Adrenal gland (tissue), 9 donors: ENCODE measurements at regions not wholly inside any gene's neighbourhood (a gene's known extent, or its start where the extent isn't known, plus 50 kb on each side); places are given as distances from the start of the nearest gene placed in this dataset.

ENCODE experiments used
- DNase-seq, 7 donors: peaks; one replicate each; pipeline ENCODE4 v3.0.0-alpha.2; 2019 to 2020
- H3K27ac ChIP-seq, 5 donors: fragments of 200-600 bp; sonication (generic) in 4 of 5; 1 replicate in 3 of 5; 2 replicates in 2 of 5; pipeline versions ENCODE4 v1.5.1 to v1.8.0; 2016 to 2020; ENCODE audit warnings: mild to moderate bottlenecking in 1 of 5
- H3K27me3 ChIP-seq: fragments of 200-600 bp; 2 replicates; pipeline ENCODE4 v1.8.0; 2021
- H3K36me3 ChIP-seq, 2 donors: fragments of 200-600 bp; replicated peaks in 1 of 2; 1 replicate in 1 of 2; 2 replicates in 1 of 2; pipeline versions ENCODE4 v1.5.1 to v1.8.0; 2018 to 2022
- H3K4me1 ChIP-seq, 2 donors: fragments of 200-600 bp; replicated peaks in 1 of 2; 1 replicate in 1 of 2; 2 replicates in 1 of 2; pipeline versions ENCODE4 v1.5.1 to v1.8.0; 2018 to 2021
- H3K4me3 ChIP-seq, 4 donors: fragments of 200-600 bp; sonication (generic) in 3 of 4; one replicate each; pipeline ENCODE4 v1.5.1; 2016 to 2018
- H3K9me3 ChIP-seq, 3 donors: fragments of 200-600 bp; sonication (generic) in 1 of 3; replicated peaks in 1 of 3; 1 replicate in 2 of 3; 2 replicates in 1 of 3; pipeline versions ENCODE4 v1.5.1 to v1.8.0; 2016 to 2021
- CTCF ChIP-seq, 6 experiments: fragments of 450-650 bp in 4 of 6; fragments of 200-600 bp in 2 of 6; sonication (generic) in 1 of 6; IDR thresholded peaks; 1 replicate in 5 of 6; 2 replicates in 1 of 6; pipeline versions ENCODE4 v1.5.1 to v1.8.0; 2016 to 2021; ENCODE audit warnings: antibody characterized with exemption in 6 of 6, mild to moderate bottlenecking in 2 of 6, moderate library complexity in 1 of 6
- POLR2A ChIP-seq, 2 donors: fragments of 450-650 bp; IDR thresholded peaks; one replicate each; pipeline ENCODE4 v1.6.1; 2017; ENCODE audit warnings: antibody characterized with exemption in 2 of 2, mild to moderate bottlenecking in 2 of 2, moderate library complexity in 1 of 2
- WGBS, 4 donors: extraction: QIAGEN DNeasy Blood & Tissue Kit in 2 of 4; methylation state at CpG; one replicate each; pipeline versions ENCODE4 v1.1.5 to v1.1.7; 2013 to 2017; 5-methylcytosine and 5-hydroxymethylcytosine counted together
- intact Hi-C, 2 donors: fragments of 100-400 bp; cut with DNase I; formaldehyde crosslinking; loops; one replicate each; pipeline versions ENCODE4 v1.14.1 to v1.15.0; 2022 to 2023
- donor health status: healthy with polysubstance abuse.
- donor health status: Bipolar disorder and iron deficiency.
- donor health status: DM: yes; HTN: yes; CAD: no.
- donor health status: DM: no; HTN: no; CAD: no.
- donor health status: DM: no; HTN: no; CAD: no.

- Histone ChIP-seq H3K9me3 (no peaks in the 10 kb centered on the region), H3K4me1 (no peaks in the 10 kb centered on the region), H3K27ac (no peak overlapping the region), H3K4me3 (no peak overlapping the region), H3K27me3 (no peaks in the 10 kb centered on the region), H3K36me3 (no peaks in the 10 kb centered on the region)
- intact Hi-C loops: no loop called here
- WGBS, 4 donors: 78 to 93% (median 84%) methylated on average over 1 of the region's 1 CpG
- TF ChIP-seq CTCF (IDR thresholded peaks at IDR 0.05) (no peak), POLR2A (IDR thresholded peaks at IDR 0.05) (no peak)
- DNase-seq: peak in 1 of 7 donors; percentile 19
Measured at GRCh38 chr3:41137686-41138111, 61.6 kb upstream of the CTNNB1 start.

- H3K27ac ChIP-seq: no peak overlapping the region
- H3K27me3 ChIP-seq: no peaks in the 10 kb centered on the region
- intact Hi-C loops: no loop called here
- TF ChIP-seq CTCF (IDR thresholded peaks at IDR 0.05) (no peak), POLR2A (IDR thresholded peaks at IDR 0.05) (no peak)
- H3K9me3 ChIP-seq: no peaks in the 10 kb centered on the region
- H3K36me3 ChIP-seq: no peaks in the 10 kb centered on the region
- 57 to 80% (median 76%) methylated on average over 3 of the region's 3 CpGs for WGBS, 4 donors
- H3K4me1 ChIP-seq: no peaks in the 10 kb centered on the region
- H3K4me3 ChIP-seq: no peak overlapping the region
- no peak for DNase-seq
Measured at GRCh38 chr3:41138146-41138545, 61.2 kb upstream of the CTNNB1 start.

GRCh38 chr3:41138601-41139000 lies 60.7 kb upstream of the CTNNB1 start:
- H3K36me3 ChIP-seq: no peaks in the 10 kb centered on the region
- H3K4me1 ChIP-seq: no peaks in the 10 kb centered on the region
- WGBS, 4 donors: 84 to 89% (median 86%) methylated on average over 3 of the region's 3 CpGs
- H3K4me3 ChIP-seq: no peak overlapping the region
- H3K27ac ChIP-seq: no peak overlapping the region
- intact Hi-C loops: no loop called here
- no peaks in the 10 kb centered on the region for H3K9me3 ChIP-seq
- H3K27me3 ChIP-seq: no peaks in the 10 kb centered on the region
- no peak for TF ChIP-seq CTCF (IDR thresholded peaks at IDR 0.05)
- TF ChIP-seq POLR2A (IDR thresholded peaks at IDR 0.05): no peak
- DNase-seq: no peak

GRCh38 chr3:41140242-41140641 lies 59.1 kb upstream of the CTNNB1 start:
- TF ChIP-seq CTCF (IDR thresholded peaks at IDR 0.05) (no peak), POLR2A (IDR thresholded peaks at IDR 0.05) (no peak)
- WGBS, 4 donors: 67 to 73% (median 70%) methylated on average over 3 of the region's 3 CpGs
- Histone ChIP-seq H3K4me3 (no peak overlapping the region), H3K4me1 (no peaks in the 10 kb centered on the region), H3K9me3 (no peaks in the 10 kb centered on the region), H3K27ac (no peak overlapping the region), H3K27me3 (no peaks in the 10 kb centered on the region), H3K36me3 (no peaks in the 10 kb centered on the region)
- no peak for DNase-seq
- intact Hi-C loops: no loop called here
